Smooth muscle cell (in vitro differentiated cells): ENCODE measurements at regions not wholly inside any gene's neighbourhood (a gene's known extent, or its start where the extent isn't known, plus 50 kb on each side); places are given as distances from the start of the nearest gene placed in this dataset.

Source experiments
- DNase-seq: peaks from one replicate; lab custom pipeline; 2025; ENCODE audit not compliant: unreplicated experiment; lab: John Stamatoyannopoulos, UW
- H2AFZ ChIP-seq: fragments of 200-600 bp; sonication (generic); 2 replicates; pipeline ENCODE4 v1.6.0; 2016; ENCODE audit warnings: antibody characterized with exemption, low read depth, mild to moderate bottlenecking
- H3F3A ChIP-seq: fragments of 200-600 bp; sonication (generic); 2 replicates; pipeline ENCODE4 v1.6.0; 2017; ENCODE audit warnings: antibody characterized with exemption, low read depth
- H3K27ac ChIP-seq: fragments of 200-600 bp; sonication (generic); 2 replicates; pipeline ENCODE4 v1.5.1; 2016; ENCODE audit warnings: low read depth, mild to moderate bottlenecking
- H3K27me3 ChIP-seq: fragments of 200-600 bp; sonication (generic); 2 replicates; pipeline ENCODE4 v1.6.1; 2016; ENCODE audit warnings: low read depth, mild to moderate bottlenecking
- H3K36me3 ChIP-seq: fragments of 200-600 bp; sonication (generic); 2 replicates; pipeline ENCODE4 v1.5.1; 2016; ENCODE audit warnings: low read depth
- H3K4me1 ChIP-seq: fragments of 200-600 bp; sonication (generic); 2 replicates; pipeline ENCODE4 v1.5.1; 2016; ENCODE audit warnings: low read depth
- H3K4me2 ChIP-seq: fragments of 200-600 bp; sonication (generic); 2 replicates; pipeline ENCODE4 v1.6.0; 2016; ENCODE audit warnings: mild to moderate bottlenecking
- H3K4me3 ChIP-seq: fragments of 200-600 bp; sonication (generic); 2 replicates; pipeline ENCODE4 v1.5.1; 2016; ENCODE audit warnings: mild to moderate bottlenecking
- H3K79me2 ChIP-seq: fragments of 200-600 bp; sonication (generic); 2 replicates; pipeline ENCODE4 v1.6.0; 2016; ENCODE audit warnings: low read depth, mild to moderate bottlenecking
- H3K9ac ChIP-seq: fragments of 200-600 bp; sonication (generic); 2 replicates; pipeline ENCODE4 v1.6.0; 2016; ENCODE audit warnings: low read depth
- H3K9me3 ChIP-seq: fragments of 200-600 bp; sonication (generic); replicated peaks from 2 replicates; pipeline ENCODE4 v1.5.1; 2016; ENCODE audit warnings: low read depth
- H4K20me1 ChIP-seq: fragments of 200-600 bp; sonication (generic); 2 replicates; pipeline ENCODE4 v1.6.0; 2016; ENCODE audit warnings: low read depth
- WGBS: methylation state at CpG from one replicate; pipeline ENCODE4 v1.1.7; 2016; ENCODE audit warnings: low lambda C conversion rate; 5-methylcytosine and 5-hydroxymethylcytosine counted together
- TF ChIP-seq, protein P1 (sequence below): fragments of 200-600 bp; sonication (generic); IDR thresholded peaks from 2 replicates; pipeline ENCODE4 v1.5.1; 2017; ENCODE audit warnings: borderline replicate concordance, mild to moderate bottlenecking, antibody characterized with exemption; ENCODE audit not compliant: insufficient read depth, poor library complexity, severe bottlenecking

DNA sequence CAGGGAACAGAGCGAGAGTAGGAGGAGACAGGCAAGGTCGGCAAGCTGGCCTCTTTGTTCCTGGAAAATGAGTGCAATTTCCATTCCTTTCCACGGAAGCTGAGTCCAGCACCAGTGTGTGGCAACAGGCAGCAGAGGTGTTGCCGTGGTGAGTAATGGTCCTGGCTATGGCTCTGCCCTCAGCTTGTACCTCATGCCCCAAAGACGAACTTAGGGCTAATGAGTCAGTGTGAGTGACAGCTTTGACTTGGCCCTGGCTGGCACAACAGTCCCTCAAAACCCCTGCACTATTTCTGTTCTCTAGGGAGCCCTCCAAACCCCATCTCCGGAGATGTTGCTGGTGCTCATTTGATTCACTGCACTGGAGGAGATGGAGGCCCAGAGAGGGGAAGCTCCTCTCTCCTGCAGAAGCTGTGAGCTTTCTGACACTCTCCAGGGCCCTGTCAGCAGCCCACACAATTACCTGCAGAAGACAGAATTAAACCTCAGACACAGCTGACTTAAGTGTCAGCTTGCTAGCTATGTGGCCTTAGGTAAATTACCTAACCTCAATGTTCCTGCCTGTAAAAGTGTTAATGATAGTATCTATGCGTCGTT, 129.9 kb downstream of the TMEM132E start:
- H3F3A ChIP-seq = no peaks in the 10 kb centered on the region
- no peaks in the 10 kb centered on the region for H3K79me2 ChIP-seq
- no peaks in the 10 kb centered on the region for H3K36me3 ChIP-seq
- no peaks in the 10 kb centered on the region for H4K20me1 ChIP-seq
- no peak overlapping the region for H3K9ac ChIP-seq
- no peak overlapping the region for H3K27ac ChIP-seq
- no peak overlapping the region for H3K4me3 ChIP-seq
- 71% methylated on average over 8 of the region's 8 CpGs for WGBS
- H3K27me3 ChIP-seq = peaks cover 41% of the 10 kb centered on the region
- H2AFZ ChIP-seq = no peak overlapping the region
- no peaks in the 10 kb centered on the region for H3K4me1 ChIP-seq
- no peak overlapping the region for H3K4me2 ChIP-seq
- DNase-seq = no peak
- H3K9me3 ChIP-seq = no peaks in the 10 kb centered on the region
- TF ChIP-seq, protein P1, sequence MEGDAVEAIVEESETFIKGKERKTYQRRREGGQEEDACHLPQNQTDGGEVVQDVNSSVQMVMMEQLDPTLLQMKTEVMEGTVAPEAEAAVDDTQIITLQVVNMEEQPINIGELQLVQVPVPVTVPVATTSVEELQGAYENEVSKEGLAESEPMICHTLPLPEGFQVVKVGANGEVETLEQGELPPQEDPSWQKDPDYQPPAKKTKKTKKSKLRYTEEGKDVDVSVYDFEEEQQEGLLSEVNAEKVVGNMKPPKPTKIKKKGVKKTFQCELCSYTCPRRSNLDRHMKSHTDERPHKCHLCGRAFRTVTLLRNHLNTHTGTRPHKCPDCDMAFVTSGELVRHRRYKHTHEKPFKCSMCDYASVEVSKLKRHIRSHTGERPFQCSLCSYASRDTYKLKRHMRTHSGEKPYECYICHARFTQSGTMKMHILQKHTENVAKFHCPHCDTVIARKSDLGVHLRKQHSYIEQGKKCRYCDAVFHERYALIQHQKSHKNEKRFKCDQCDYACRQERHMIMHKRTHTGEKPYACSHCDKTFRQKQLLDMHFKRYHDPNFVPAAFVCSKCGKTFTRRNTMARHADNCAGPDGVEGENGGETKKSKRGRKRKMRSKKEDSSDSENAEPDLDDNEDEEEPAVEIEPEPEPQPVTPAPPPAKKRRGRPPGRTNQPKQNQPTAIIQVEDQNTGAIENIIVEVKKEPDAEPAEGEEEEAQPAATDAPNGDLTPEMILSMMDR = no peak

DNA sequence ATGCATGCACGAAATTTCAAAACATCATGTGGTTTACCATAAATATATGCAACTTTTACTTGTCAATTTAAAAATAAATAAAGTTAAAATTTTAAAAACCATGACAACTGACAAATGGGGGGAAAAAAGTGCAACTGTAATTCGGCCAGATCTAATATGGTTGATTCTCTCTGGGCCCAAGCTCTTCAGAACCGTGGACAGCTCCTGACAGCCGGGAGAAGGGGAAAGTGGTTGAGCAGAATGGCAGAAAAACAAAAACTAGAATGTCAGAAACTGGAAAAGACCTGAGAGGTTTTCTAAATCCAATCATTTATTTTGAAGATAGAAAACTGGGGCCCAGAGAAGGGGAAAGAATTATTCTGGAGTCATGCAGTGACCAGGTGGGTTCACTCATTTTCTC, 126.6 kb downstream of the TMEM132E start:
- 10% methylated on average over 4 of the region's 4 CpGs for WGBS
- Histone ChIP-seq H3F3A (no peaks in the 10 kb centered on the region), H4K20me1 (no peaks in the 10 kb centered on the region), H3K27me3 (peaks cover 26% of the 10 kb centered on the region), H3K9me3 (no peaks in the 10 kb centered on the region), H2AFZ (no peak overlapping the region), H3K4me3 (no peak overlapping the region), H3K36me3 (no peaks in the 10 kb centered on the region), H3K27ac (no peak overlapping the region), H3K4me2 (no peak overlapping the region), H3K9ac (no peak overlapping the region), H3K79me2 (no peaks in the 10 kb centered on the region), H3K4me1 (no peaks in the 10 kb centered on the region)
- no peak for DNase-seq
- TF ChIP-seq, protein P1 = no peak

GRCh38 chr17:34703533-34703932, 124.2 kb downstream of the TMEM132E start:
- Histone ChIP-seq H3K36me3 (no peaks in the 10 kb centered on the region), H3K4me2 (no peak overlapping the region), H4K20me1 (no peaks in the 10 kb centered on the region), H3K27me3 (peaks cover 19% of the 10 kb centered on the region), H3F3A (no peaks in the 10 kb centered on the region), H3K79me2 (no peaks in the 10 kb centered on the region), H3K4me1 (peaks cover 5% of the 10 kb centered on the region), H3K9me3 (no peaks in the 10 kb centered on the region), H3K4me3 (no peak overlapping the region), H3K9ac (no peak overlapping the region), H3K27ac (no peak overlapping the region), H2AFZ (no peak overlapping the region)
- DNase-seq = no peak
- TF ChIP-seq, protein P1 = no peak
- whole genome bisulfite sequencing = 27% methylated on average over 3 of the region's 3 CpGs

GRCh38 chr17:34699181-34699580, 119.8 kb downstream of the TMEM132E start:
- no peak for DNase-seq
- H3K4me1 ChIP-seq = peaks cover 8% of the 10 kb centered on the region
- WGBS = 61% methylated on average over 4 of the region's 4 CpGs
- no peaks in the 10 kb centered on the region for H4K20me1 ChIP-seq
- no peaks in the 10 kb centered on the region for H3F3A ChIP-seq
- no peaks in the 10 kb centered on the region for H3K79me2 ChIP-seq
- no peak overlapping the region for H2AFZ ChIP-seq
- no peak overlapping the region for H3K9ac ChIP-seq
- no peak overlapping the region for H3K4me3 ChIP-seq
- H3K27me3 ChIP-seq = peaks cover 49% of the 10 kb centered on the region
- no peaks in the 10 kb centered on the region for H3K36me3 ChIP-seq
- H3K27ac ChIP-seq = no peak overlapping the region
- H3K4me2 ChIP-seq = no peak overlapping the region
- TF ChIP-seq, protein P1 = no peak
- no peaks in the 10 kb centered on the region for H3K9me3 ChIP-seq
